Nephron (organoid): ENCODE measurements at regions not wholly inside any gene's neighbourhood (a gene's known extent, or its start where the extent isn't known, plus 50 kb on each side); places are given as distances from the start of the nearest gene placed in this dataset.

Experiments used
- H3K27ac Mint-ChIP-seq, 3 experiments: 2 replicates each; pipeline ENCODE4 v1.8.0; 2020; ENCODE audit warnings: mixed read lengths in 3 of 3, mild to moderate bottlenecking in 2 of 3, moderate library complexity in 1 of 3
- H3K27me3 Mint-ChIP-seq: 2 replicates; pipeline ENCODE4 v1.8.0; 2021; ENCODE audit warnings: low read depth, mild to moderate bottlenecking, moderate library complexity, mixed read lengths
- H3K36me3 Mint-ChIP-seq: 2 replicates; pipeline ENCODE4 v1.8.0; 2020; ENCODE audit warnings: low read depth, mixed read lengths
- H3K4me1 Mint-ChIP-seq: 2 replicates; pipeline ENCODE4 v1.8.0; 2020; ENCODE audit warnings: mixed read lengths
- H3K4me3 Mint-ChIP-seq, 3 experiments: 2 replicates each; pipeline ENCODE4 v1.8.0; 2020; ENCODE audit warnings: mild to moderate bottlenecking in 3 of 3, mixed read lengths in 3 of 3, moderate library complexity in 2 of 3
- H3K9me3 Mint-ChIP-seq: 2 replicates; pipeline ENCODE4 v1.8.0; 2020; ENCODE audit warnings: mixed read lengths
- CTCF ChIP-seq, 3 experiments: fragments of 200-600 bp; sonication (generic); IDR thresholded peaks; one replicate each; pipeline ENCODE4 v1.5.0; 2021; ENCODE audit warnings: antibody characterized with exemption in 3 of 3; ENCODE audit not compliant: unreplicated experiment in 3 of 3

- H3K4me1 Mint-ChIP-seq: no peaks in the 10 kb centered on the region
- H3K9me3 Mint-ChIP-seq: no peaks in the 10 kb centered on the region
- no peak for TF ChIP-seq CTCF (IDR thresholded peaks at IDR 0.05; ENCODE audit: unreplicated experiment in 3 of 3)
- no peaks in the 10 kb centered on the region for H3K36me3 Mint-ChIP-seq
- no peak overlapping the region for H3K27ac Mint-ChIP-seq
- H3K4me3 Mint-ChIP-seq: no peak overlapping the region
- H3K27me3 Mint-ChIP-seq: peaks cover 4% of the 10 kb centered on the region
Measured at GRCh38 chr15:87197981-87198380, 1058.6 kb downstream of the NTRK3 start.

GRCh38 chr15:87196498-87196897, 1060.0 kb downstream of the NTRK3 start:
- Mint-ChIP-seq H3K4me1 (no peaks in the 10 kb centered on the region), H3K27me3 (peaks cover 4% of the 10 kb centered on the region), H3K36me3 (no peaks in the 10 kb centered on the region), H3K27ac (no peak overlapping the region), H3K4me3 (no peak overlapping the region), H3K9me3 (no peaks in the 10 kb centered on the region)
- TF ChIP-seq CTCF (IDR thresholded peaks at IDR 0.05; ENCODE audit: unreplicated experiment in 3 of 3): no peak

- H3K9me3 Mint-ChIP-seq: no peaks in the 10 kb centered on the region
- H3K4me3 Mint-ChIP-seq: no peak overlapping the region
- peaks cover 4% of the 10 kb centered on the region for H3K27me3 Mint-ChIP-seq
- H3K27ac Mint-ChIP-seq: no peak overlapping the region
- TF ChIP-seq CTCF (IDR thresholded peaks at IDR 0.05; ENCODE audit: unreplicated experiment in 3 of 3): no peak
- H3K4me1 Mint-ChIP-seq: no peaks in the 10 kb centered on the region
- no peaks in the 10 kb centered on the region for H3K36me3 Mint-ChIP-seq
Measured at GRCh38 chr15:87193481-87193880, 1063.1 kb downstream of the NTRK3 start.

GRCh38 chr15:87167706-87168105, 1088.0 kb downstream of the AGBL1 start:
- H3K4me1 Mint-ChIP-seq: no peaks in the 10 kb centered on the region
- H3K4me3 Mint-ChIP-seq: no peak overlapping the region

GRCh38 chr15:87167055-87167454, 1087.4 kb downstream of the AGBL1 start:
- no peak overlapping the region for H3K27ac Mint-ChIP-seq
- H3K4me1 Mint-ChIP-seq: no peaks in the 10 kb centered on the region
- H3K4me3 Mint-ChIP-seq: no peak overlapping the region
- H3K36me3 Mint-ChIP-seq: no peaks in the 10 kb centered on the region
- no peak for TF ChIP-seq CTCF (IDR thresholded peaks at IDR 0.05; ENCODE audit: unreplicated experiment in 3 of 3)
- H3K9me3 Mint-ChIP-seq: no peaks in the 10 kb centered on the region
- no peaks in the 10 kb centered on the region for H3K27me3 Mint-ChIP-seq

More at GRCh38 chr15:87167706-87168105, 1088.0 kb downstream of the AGBL1 start:
- no peak for TF ChIP-seq CTCF (IDR thresholded peaks at IDR 0.05; ENCODE audit: unreplicated experiment in 3 of 3)
- H3K36me3 Mint-ChIP-seq: no peaks in the 10 kb centered on the region
- H3K9me3 Mint-ChIP-seq: no peaks in the 10 kb centered on the region
- H3K27ac Mint-ChIP-seq: no peak overlapping the region
- H3K27me3 Mint-ChIP-seq: no peaks in the 10 kb centered on the region

GRCh38 chr15:87155771-87156170, 1076.1 kb downstream of the AGBL1 start:
- H3K4me1 Mint-ChIP-seq: no peaks in the 10 kb centered on the region
- H3K27ac Mint-ChIP-seq: no peak overlapping the region
- TF ChIP-seq CTCF (IDR thresholded peaks at IDR 0.05; ENCODE audit: unreplicated experiment in 3 of 3): no peak
- no peaks in the 10 kb centered on the region for H3K36me3 Mint-ChIP-seq
- peaks cover 3% of the 10 kb centered on the region for H3K9me3 Mint-ChIP-seq
- H3K27me3 Mint-ChIP-seq: peaks cover 9% of the 10 kb centered on the region
- H3K4me3 Mint-ChIP-seq: no peak overlapping the region
